H1 (cell line): ENCODE measurements at regions not wholly inside any gene's neighbourhood (a gene's known extent, or its start where the extent isn't known, plus 50 kb on each side); places are given as distances from the start of the nearest gene placed in this dataset.
A peak's percentile ranks its signal among the peaks of the same experiment; 100 is the strongest.

ENCODE experiments used
- CTCF ChIA-PET: fragments of 300-600 bp; sonication (Branson Sonifier 250); formaldehyde crosslinking; loops from one replicate; lab custom pipeline; 2021; ENCODE audit not compliant: partially characterized antibody; lab: Charles Lee
- POLR2A ChIA-PET: fragments of 300-600 bp; sonication (Branson Sonifier 250); formaldehyde crosslinking; loops from one replicate; lab custom pipeline; 2021; ENCODE audit warnings: inconsistent platforms; ENCODE audit not compliant: partially characterized antibody; lab: Charles Lee
- DNase-seq, 2 experiments: peaks; one replicate each; pipeline versions ENCODE4 v3.0.0 to v3.0.0-alpha.2; 2010 to 2022; ENCODE audit warnings: low spot score in 2 of 2, low read depth in 1 of 2, mixed read lengths in 1 of 2
- FAIRE-seq: peaks from 2 replicates; lab custom pipeline; 2011; peaks lifted over from hg19 to GRCh38; lab: Jason Lieb, UNC
- H2AFZ ChIP-seq: 2 replicates; pipeline ENCODE4 v1.8.1; 2012; ENCODE audit warnings: low read length, inconsistent platforms
- H2AK5ac ChIP-seq: 2 replicates; pipeline ENCODE4 v1.6.1; 2013; ENCODE audit warnings: low read depth, low read length
- H2BK120ac ChIP-seq: replicated peaks from 2 replicates; pipeline ENCODE3; 2013; ENCODE audit warnings: low read depth, low read length, inconsistent platforms
- H2BK12ac ChIP-seq: 2 replicates; pipeline ENCODE4 v1.6.1; 2013; ENCODE audit warnings: low read depth, low read length
- H2BK15ac ChIP-seq: 2 replicates; pipeline ENCODE4 v1.6.1; 2013; ENCODE audit warnings: low read length
- H2BK20ac ChIP-seq: 2 replicates; pipeline ENCODE4 v1.6.1; 2013; ENCODE audit warnings: low read length
- H2BK5ac ChIP-seq: 2 replicates; pipeline ENCODE4 v1.6.1; 2013; ENCODE audit warnings: low read depth, low read length
- H3K14ac ChIP-seq: 2 replicates; pipeline ENCODE4 v1.6.1; 2013; ENCODE audit warnings: inconsistent platforms; ENCODE audit not compliant: insufficient read length
- H3K18ac ChIP-seq: 2 replicates; pipeline ENCODE4 v1.6.1; 2013; ENCODE audit warnings: low read length; ENCODE audit errors: extremely low read depth
- H3K23ac ChIP-seq: 2 replicates; pipeline ENCODE4 v1.6.1; 2013; ENCODE audit warnings: inconsistent platforms; ENCODE audit not compliant: insufficient read length
- H3K23me2 ChIP-seq: 2 replicates; pipeline ENCODE4 v1.6.1; 2013; ENCODE audit warnings: low read depth, low read length
- H3K27ac ChIP-seq: 2 replicates; pipeline ENCODE4 v1.6.1; 2011; ENCODE audit warnings: low read depth, low read length, inconsistent platforms
- H3K27me3 ChIP-seq, 4 experiments: replicated peaks in 1 of 4; 1 replicate in 1 of 4; 2 replicates in 3 of 4; pipeline versions ENCODE4 v1.6.1 to v1.8.1; 2011 to 2013; ENCODE audit warnings: low read length in 3 of 4, mild to moderate bottlenecking in 3 of 4, inconsistent platforms in 2 of 4, mixed read lengths in 2 of 4, moderate library complexity in 1 of 4; ENCODE audit not compliant: control insufficient read depth in 3 of 4, insufficient read depth in 3 of 4; ENCODE audit errors: extremely low read depth in 1 of 4
- H3K36me3 ChIP-seq, 4 experiments: 2 replicates each; pipeline versions ENCODE4 v1.6.1 to v1.8.1; 2011 to 2013; ENCODE audit warnings: mild to moderate bottlenecking in 4 of 4, low read length in 3 of 4, moderate library complexity in 2 of 4, control low read depth in 1 of 4, inconsistent platforms in 1 of 4; ENCODE audit not compliant: insufficient read depth in 4 of 4, control insufficient read depth in 2 of 4
- H3K4ac ChIP-seq: replicated peaks from 2 replicates; pipeline ENCODE3; 2013; ENCODE audit warnings: low read length, low read depth, mixed read lengths, inconsistent platforms; ENCODE audit not compliant: insufficient read length
- H3K4me1 ChIP-seq, 4 experiments: replicated peaks in 1 of 4; 1 replicate in 1 of 4; 2 replicates in 3 of 4; pipeline versions ENCODE4 v1.6.1 to v1.8.1; 2011 to 2013; ENCODE audit warnings: low read length in 3 of 4, inconsistent platforms in 2 of 4, mixed read lengths in 1 of 4; ENCODE audit not compliant: insufficient read depth in 4 of 4, control insufficient read depth in 3 of 4
- H3K4me2 ChIP-seq, 2 experiments: 2 replicates each; pipeline versions ENCODE4 v1.6.1 to v1.8.1; 2011 to 2013; ENCODE audit warnings: low read depth in 2 of 2, low read length in 2 of 2, control low read depth in 1 of 2, inconsistent platforms in 1 of 2, mild to moderate bottlenecking in 1 of 2; ENCODE audit not compliant: insufficient read depth in 1 of 2
- H3K4me3 ChIP-seq, 4 experiments: fragments of 200-600, 300-600 bp in 1 of 4; sonication (generic), shearing (Covaris generic), sonication (Bioruptor Twin) in 1 of 4; 2 replicates each; pipeline versions ENCODE4 v1.5.1 to v1.8.1; 2011 to 2016; ENCODE audit warnings: low read length in 4 of 4, low read depth in 3 of 4, control low read depth in 2 of 4, inconsistent platforms in 2 of 4, mild to moderate bottlenecking in 2 of 4, mixed read lengths in 1 of 4, moderate library complexity in 1 of 4; ENCODE audit not compliant: insufficient read depth in 2 of 4; ENCODE audit errors: extremely low read depth in 1 of 4
- H3K56ac ChIP-seq: replicated peaks from 2 replicates; pipeline ENCODE3; 2013; ENCODE audit warnings: low read depth, mild to moderate bottlenecking, mixed read lengths, low read length, inconsistent platforms; ENCODE audit not compliant: insufficient read length
- H3K79me1 ChIP-seq: 2 replicates; pipeline ENCODE4 v1.6.1; 2013; ENCODE audit warnings: low read depth, low read length, control low read depth
- H3K79me2 ChIP-seq, 2 experiments: 2 replicates each; pipeline versions ENCODE4 v1.6.1 to v1.8.1; 2012 to 2013; ENCODE audit warnings: low read length in 2 of 2, mild to moderate bottlenecking in 2 of 2, inconsistent platforms in 1 of 2; ENCODE audit not compliant: insufficient read depth in 2 of 2, control insufficient read depth in 1 of 2
- H3K9ac ChIP-seq, 4 experiments: replicated peaks in 1 of 4; 1 replicate in 1 of 4; 2 replicates in 3 of 4; pipeline versions ENCODE4 v1.6.1 to v1.8.1; 2011 to 2013; ENCODE audit warnings: low read depth in 3 of 4, low read length in 3 of 4, control low read depth in 2 of 4, mild to moderate bottlenecking in 2 of 4, moderate library complexity in 2 of 4, inconsistent platforms in 1 of 4; ENCODE audit errors: extremely low read depth in 1 of 4
- H3K9me3 ChIP-seq, 2 experiments: 2 replicates each; pipeline versions ENCODE4 v1.6.1 to v1.8.1; 2012 to 2013; ENCODE audit warnings: mild to moderate bottlenecking in 2 of 2, moderate library complexity in 2 of 2, control low read depth in 1 of 2, inconsistent platforms in 1 of 2, low read depth in 1 of 2, low read length in 1 of 2, mixed read lengths in 1 of 2; ENCODE audit not compliant: insufficient read depth in 2 of 2
- H4K20me1 ChIP-seq, 2 experiments: replicated peaks in 1 of 2; 2 replicates each; pipeline versions ENCODE3 to v1.8.1; 2011 to 2013; ENCODE audit warnings: inconsistent platforms in 2 of 2, low read length in 2 of 2, mild to moderate bottlenecking in 1 of 2; ENCODE audit not compliant: insufficient read depth in 2 of 2, control insufficient read depth in 1 of 2
- H4K5ac ChIP-seq: 2 replicates; pipeline ENCODE4 v1.6.1; 2013; ENCODE audit warnings: low read length, low read depth, mixed read lengths, inconsistent platforms; ENCODE audit not compliant: insufficient read length
- H4K8ac ChIP-seq: 2 replicates; pipeline ENCODE4 v1.8.0; 2013; ENCODE audit warnings: mild to moderate bottlenecking, moderate library complexity, low read length, inconsistent platforms; ENCODE audit not compliant: insufficient read depth; ENCODE audit errors: extremely low read depth
- H4K91ac ChIP-seq: replicated peaks from 2 replicates; pipeline ENCODE3; 2013; ENCODE audit warnings: low read length, mixed read lengths, inconsistent platforms; ENCODE audit not compliant: insufficient read length
- BRCA1 ChIP-seq: IDR thresholded peaks from 2 replicates; pipeline ENCODE4 v1.6.1; 2012; ENCODE audit warnings: low read depth, low read length, improper control_type of control experiment
- CEBPB ChIP-seq: IDR thresholded peaks from 2 replicates; pipeline ENCODE4 v1.6.1; 2012; ENCODE audit warnings: low read depth, low read length
- E2F6 ChIP-seq: IDR thresholded peaks from 2 replicates; pipeline ENCODE4 v1.6.1; 2012; ENCODE audit warnings: inconsistent platforms
- JUN ChIP-seq: IDR thresholded peaks from 2 replicates; pipeline ENCODE4 v1.6.1; 2011; ENCODE audit warnings: low read depth, mild to moderate bottlenecking, improper control_type of control experiment, low read length
- KDM5A ChIP-seq: fragments of 200-600 bp; IDR thresholded peaks from 2 replicates; pipeline ENCODE4 v1.7.1; 2012; ENCODE audit warnings: mild to moderate bottlenecking, low read length, inconsistent platforms, mixed read lengths
- PHF8 ChIP-seq: fragments of 200-600 bp; sonication (generic); conservative IDR thresholded peaks from 2 replicates; pipeline ENCODE4 v1.7.1; 2012; ENCODE audit warnings: low read depth, mild to moderate bottlenecking, inconsistent platforms, low read length, moderate library complexity
- POLR2A ChIP-seq, 2 experiments: IDR thresholded peaks; 1 replicate in 1 of 2; 2 replicates in 1 of 2; pipeline ENCODE4 v1.6.1; 2011; ENCODE audit warnings: low read depth in 2 of 2, low read length in 2 of 2, mild to moderate bottlenecking in 2 of 2; ENCODE audit errors: control extremely low read depth in 1 of 2
- RFX5 ChIP-seq: IDR thresholded peaks from 2 replicates; pipeline ENCODE4 v1.6.1; 2011; ENCODE audit warnings: low read depth, low read length, improper control_type of control experiment, borderline replicate concordance
- RXRA ChIP-seq: IDR thresholded peaks from 2 replicates; pipeline ENCODE4 v1.6.1; 2011; ENCODE audit warnings: low read depth, mild to moderate bottlenecking, low read length, moderate library complexity; ENCODE audit not compliant: insufficient read depth
- SIN3A ChIP-seq, 2 experiments: IDR thresholded peaks in 1 of 2; conservative IDR thresholded peaks in 1 of 2; 2 replicates each; pipeline ENCODE4 v1.6.1; 2011 to 2012; ENCODE audit warnings: low read length in 2 of 2, improper control_type of control experiment in 1 of 2, low read depth in 1 of 2, mild to moderate bottlenecking in 1 of 2
- TAF7 ChIP-seq: optimal IDR thresholded peaks from 2 replicates; pipeline ENCODE3; 2011; ENCODE audit warnings: low read depth, mild to moderate bottlenecking, inconsistent platforms, low read length, moderate library complexity, borderline replicate concordance
- TCF12 ChIP-seq: IDR thresholded peaks from 2 replicates; pipeline ENCODE4 v1.6.1; 2011; ENCODE audit warnings: low read depth, mild to moderate bottlenecking, low read length
- TEAD4 ChIP-seq: IDR thresholded peaks from 2 replicates; pipeline ENCODE4 v1.6.1; 2012; ENCODE audit warnings: low read depth, low read length, inconsistent platforms, mixed read lengths
- WGBS, 2 experiments: shearing (Covaris generic) in 1 of 2; methylation state at CpG; one replicate each; pipeline versions ENCODE4 v1.1.6 to v1.1.7; 2013 to 2015; ENCODE audit warnings: low lambda C conversion rate in 2 of 2, mixed read lengths in 2 of 2, inconsistent platforms in 1 of 2, low coverage in 1 of 2, missing lambda C conversion rate in 1 of 2; ENCODE audit not compliant: insufficient replicate concordance in 2 of 2, insufficient coverage in 1 of 2, insufficient read length in 1 of 2; ENCODE audit errors: extremely low coverage in 1 of 2, missing lambda C conversion rate in 1 of 2; 5-methylcytosine and 5-hydroxymethylcytosine counted together

- Histone ChIP-seq H3K79me1 (no peaks in the 10 kb centered on the region), H3K18ac (no peak overlapping the region; the same call in 1 of the 2 replicates), H2BK5ac (peak overlapping the region; percentile 55; the same call in 1 of the 2 replicates), H3K27me3 (no peaks in the 10 kb centered on the region), H4K91ac (no peak overlapping the region), H2BK15ac (no peak overlapping the region), H3K4me2 (no peak overlapping the region), H4K20me1 (no peaks in the 10 kb centered on the region), H3K23ac (no peak overlapping the region), H3K23me2 (no peaks in the 10 kb centered on the region), H3K9ac (no peak overlapping the region), H2BK20ac (no peak overlapping the region), H3K4me3 (no peak overlapping the region), H2BK12ac (no peak overlapping the region; the same call in 1 of the 2 replicates), H3K56ac (no peak overlapping the region), H3K4me1 (peaks cover 0 to 4% (median under 1%) of the 10 kb centered on the region in 4 experiments; a peak in 4 of 7 replicates), H3K4ac (no peak overlapping the region), H2AFZ (peak overlapping the region; percentile 95; the same call in 1 of the 2 replicates), H4K8ac (no peak overlapping the region), H2BK120ac (no peak overlapping the region), H3K27ac (no peak overlapping the region), H2AK5ac (0 out of 2 replicates have a peak overlapping the region, but pooled peaks have one; percentile 2), H3K36me3 (no peaks in the 10 kb centered on the region), H3K79me2 (no peaks in the 10 kb centered on the region), H4K5ac (no peak overlapping the region), H3K9me3 (0 out of 4 replicates have a peak, but pooled peaks cover 0 to 3% of the 10 kb centered on the region in 2 experiments), H3K14ac (no peak overlapping the region)
- WGBS, 2 experiments = 97% methylated on average over 7 of the region's 7 CpGs; no CpG with 5 or more reads in 1 of the 2 experiments
- no peak for DNase-seq
- no peak for FAIRE-seq
- ChIA-PET POLR2A (no interaction called here), CTCF (interaction anchor here (0.6 to 1.7 kb wide), 2 partner anchors 120 to 418 kb away, joined by 3 to 4 read pairs; no protein-coding TSS in a partner anchor)
- TF ChIP-seq TAF7 = no peak
- TF ChIP-seq CEBPB = no peak
- no peak for TF ChIP-seq BRCA1
- no peak for TF ChIP-seq JUN
- no peak for TF ChIP-seq RXRA
- no peak for TF ChIP-seq SIN3A (conservative IDR thresholded peaks at IDR 0.05 in 1 of 2, IDR thresholded peaks at IDR 0.05 in 1 of 2; ENCODE audit: low read depth in 1 of 2, low read length in 2 of 2)
- TF ChIP-seq PHF8 = no peak
- no peak for TF ChIP-seq POLR2A (IDR thresholded peaks at IDR 0.05; ENCODE audit: control extremely low read depth in 1 of 2, low read depth in 2 of 2, low read length in 2 of 2)
- TF ChIP-seq TEAD4 = no peak
- TF ChIP-seq KDM5A = no peak
- no peak for TF ChIP-seq RFX5
- TF ChIP-seq TCF12 = no peak
- TF ChIP-seq E2F6 = no peak
Measured at GRCh38 chr4:125986307-125986706, 671.6 kb downstream of the FAT4 start.
